PC-3 (cell line): ENCODE measurements at regions not wholly inside any gene's neighbourhood (a gene's known extent, or its start where the extent isn't known, plus 50 kb on each side); places are given as distances from the start of the nearest gene placed in this dataset.

Source experiments
- ATAC-seq: fragments of 200-7000 bp; cut with Tn5 transposase; 2 replicates; pipeline ENCODE4 v1.9.1; 2020; ENCODE audit warnings: mild to moderate bottlenecking, moderate library complexity
- BruUV-seq: library from RNA; stranded (reverse); fragments of 400-500 nt; replicated peaks from 2 replicates; lab custom pipeline; 2021; lab: Mats Ljungman, UMichigan
- CTCF ChIA-PET: fragments of 300-600 bp; sonication (Branson Sonifier 250); formaldehyde crosslinking; loops from one replicate; lab custom pipeline; 2022; ENCODE audit warnings: antibody characterized with exemption; lab: Charles Lee
- POLR2A ChIA-PET: fragments of 300-600 bp; sonication (Branson Sonifier 250); formaldehyde crosslinking; loops from one replicate; lab custom pipeline; 2022; ENCODE audit warnings: antibody characterized with exemption; ENCODE audit not compliant: unreplicated experiment; lab: Charles Lee
- DNase-seq: peaks from one replicate; pipeline ENCODE4 v3.0.0-alpha.2; 2015
- H2AFZ ChIP-seq: fragments of 300-600 bp; sonication (generic); 2 replicates; pipeline ENCODE4 v1.6.0; 2016; ENCODE audit warnings: antibody characterized with exemption, low read length
- H3F3A ChIP-seq: fragments of 300-600 bp; sonication (generic); one replicate; pipeline ENCODE4 v1.6.0; 2017; ENCODE audit warnings: antibody characterized with exemption, low read length, control low read depth, mild to moderate bottlenecking; ENCODE audit not compliant: unreplicated experiment
- H3K27ac ChIP-seq: fragments of 300-600 bp; sonication (generic); 2 replicates; pipeline ENCODE4 v1.5.1; 2016; ENCODE audit warnings: mild to moderate bottlenecking, low read length
- H3K27me3 ChIP-seq: fragments of 300-600 bp; sonication (generic); 2 replicates; pipeline ENCODE4 v1.6.1; 2016; ENCODE audit warnings: low read length, mixed read lengths
- H3K36me3 ChIP-seq: fragments of 300-600 bp; sonication (generic); 2 replicates; pipeline ENCODE4 v1.6.1; 2016; ENCODE audit warnings: low read depth, mixed run types, low read length, mixed read lengths
- H3K4me1 ChIP-seq: fragments of 300-600 bp; sonication (generic); 2 replicates; pipeline ENCODE4 v1.5.1; 2016; ENCODE audit warnings: low read length; ENCODE audit not compliant: insufficient read depth
- H3K4me2 ChIP-seq: fragments of 300-600 bp; sonication (generic); 2 replicates; pipeline ENCODE4 v1.6.0; 2016; ENCODE audit warnings: low read length
- H3K4me3 ChIP-seq: fragments of 300-600 bp; sonication (generic); 2 replicates; pipeline ENCODE4 v1.5.1; 2016; ENCODE audit warnings: mild to moderate bottlenecking, low read length, mixed read lengths
- H3K79me2 ChIP-seq: fragments of 300-600 bp; sonication (generic); 2 replicates; pipeline ENCODE4 v1.6.1; 2017; ENCODE audit warnings: low read length, mixed read lengths
- H3K9ac ChIP-seq: fragments of 300-600 bp; sonication (generic); 2 replicates; pipeline ENCODE4 v1.6.0; 2016; ENCODE audit warnings: mild to moderate bottlenecking, low read length
- H3K9me2 ChIP-seq: fragments of 300-600 bp; sonication (generic); replicated peaks from 2 replicates; pipeline ENCODE4 v1.6.1; 2016; ENCODE audit warnings: mixed run types, low read length, mixed read lengths
- H3K9me3 ChIP-seq: fragments of 300-600 bp; sonication (generic); 2 replicates; pipeline ENCODE4 v1.6.1; 2016; ENCODE audit warnings: low read length, mixed read lengths
- H4K20me1 ChIP-seq: fragments of 300-600 bp; sonication (generic); 2 replicates; pipeline ENCODE4 v1.6.1; 2016; ENCODE audit warnings: low read length, mixed read lengths
- EZH2 ChIP-seq: fragments of 300-600 bp; sonication (generic); IDR thresholded peaks from one replicate; pipeline ENCODE4 v1.6.1; 2017; ENCODE audit warnings: antibody characterized with exemption, mild to moderate bottlenecking, low read length; ENCODE audit not compliant: unreplicated experiment
- EZH2phosphoT487 ChIP-seq: fragments of 300-600 bp; sonication (generic); IDR thresholded peaks from 2 replicates; pipeline ENCODE4 v1.6.1; 2018; ENCODE audit warnings: mild to moderate bottlenecking, antibody characterized with exemption, low read length, borderline replicate concordance
- intact Hi-C: fragments of 100-400 bp; cut with micrococcal nuclease; formaldehyde crosslinking; loops from 2 replicates; pipeline ENCODE4 v1.9.0; 2023
- TF ChIP-seq, protein P1 (sequence below): fragments of 300-600 bp; sonication (generic); conservative IDR thresholded peaks from 2 replicates; pipeline ENCODE4 v1.5.1; 2017; ENCODE audit warnings: antibody characterized with exemption, low read depth, mild to moderate bottlenecking, low read length

DNA sequence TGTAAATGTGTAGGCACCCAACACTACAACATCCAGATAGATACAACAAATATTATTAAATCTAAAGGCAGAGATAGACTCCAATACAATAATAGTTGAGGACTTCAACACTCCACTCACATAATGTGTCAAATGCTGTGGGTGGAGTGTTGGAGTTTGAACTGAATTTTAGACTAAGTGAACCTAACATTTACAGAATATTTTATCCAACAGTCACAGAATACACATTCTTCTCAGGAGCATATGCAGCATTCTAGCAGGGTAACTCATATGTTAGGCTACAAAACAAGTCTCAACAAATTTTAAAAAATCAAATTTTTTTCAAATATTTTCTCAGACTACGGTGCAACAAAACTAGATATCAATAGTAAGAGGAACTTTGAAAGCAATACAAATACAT, 648.7 kb upstream of the CDH18 start:
- no peak for TF ChIP-seq EZH2phosphoT487
- TF ChIP-seq, protein P1, sequence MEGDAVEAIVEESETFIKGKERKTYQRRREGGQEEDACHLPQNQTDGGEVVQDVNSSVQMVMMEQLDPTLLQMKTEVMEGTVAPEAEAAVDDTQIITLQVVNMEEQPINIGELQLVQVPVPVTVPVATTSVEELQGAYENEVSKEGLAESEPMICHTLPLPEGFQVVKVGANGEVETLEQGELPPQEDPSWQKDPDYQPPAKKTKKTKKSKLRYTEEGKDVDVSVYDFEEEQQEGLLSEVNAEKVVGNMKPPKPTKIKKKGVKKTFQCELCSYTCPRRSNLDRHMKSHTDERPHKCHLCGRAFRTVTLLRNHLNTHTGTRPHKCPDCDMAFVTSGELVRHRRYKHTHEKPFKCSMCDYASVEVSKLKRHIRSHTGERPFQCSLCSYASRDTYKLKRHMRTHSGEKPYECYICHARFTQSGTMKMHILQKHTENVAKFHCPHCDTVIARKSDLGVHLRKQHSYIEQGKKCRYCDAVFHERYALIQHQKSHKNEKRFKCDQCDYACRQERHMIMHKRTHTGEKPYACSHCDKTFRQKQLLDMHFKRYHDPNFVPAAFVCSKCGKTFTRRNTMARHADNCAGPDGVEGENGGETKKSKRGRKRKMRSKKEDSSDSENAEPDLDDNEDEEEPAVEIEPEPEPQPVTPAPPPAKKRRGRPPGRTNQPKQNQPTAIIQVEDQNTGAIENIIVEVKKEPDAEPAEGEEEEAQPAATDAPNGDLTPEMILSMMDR, result no peak
- no peak for TF ChIP-seq EZH2

DNA sequence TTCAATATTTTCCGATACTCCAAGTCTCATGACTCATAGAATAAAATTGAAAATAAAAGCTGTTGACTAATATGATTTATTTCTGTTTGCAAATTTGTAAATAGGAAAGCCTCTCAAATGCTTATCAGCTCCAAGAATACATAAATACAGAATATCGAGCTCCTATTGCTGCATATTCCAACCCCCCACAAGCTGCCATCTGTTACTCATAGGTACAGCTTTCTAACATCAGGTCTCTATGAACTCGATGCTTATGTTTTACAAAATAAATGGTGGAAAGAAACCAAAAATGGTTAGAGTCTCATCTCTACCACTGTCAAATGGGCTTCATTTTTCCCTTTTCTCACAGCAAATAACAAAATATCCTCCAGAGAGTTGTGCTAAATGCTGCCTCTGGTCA, 631.6 kb upstream of the CDH18 start:
- Histone ChIP-seq H3K4me2 (no peak overlapping the region), H3F3A (no peaks in the 10 kb centered on the region), H3K36me3 (no peaks in the 10 kb centered on the region), H4K20me1 (no peaks in the 10 kb centered on the region), H3K9ac (no peak overlapping the region), H3K4me1 (no peaks in the 10 kb centered on the region), H3K27ac (no peak overlapping the region), H3K9me2 (no peaks in the 10 kb centered on the region), H3K4me3 (no peak overlapping the region), H3K27me3 (no peaks in the 10 kb centered on the region), H3K9me3 (no peaks in the 10 kb centered on the region), H3K79me2 (no peaks in the 10 kb centered on the region), H2AFZ (no peak overlapping the region)
- no TSS peak for BruUV-seq
- intact Hi-C loops, result no loop called here
- TF ChIP-seq EZH2, result no peak
- TF ChIP-seq, protein P1, result no peak
- no peak for TF ChIP-seq EZH2phosphoT487
- DNase-seq (no peak), ATAC-seq (no peak)
- POLR2A ChIA-PET, result no interaction called here
- CTCF ChIA-PET, result no interaction called here

More for the DNA sequence above, 648.7 kb upstream of the CDH18 start:
- intact Hi-C loops, result no loop called here
- Histone ChIP-seq H3K9me3 (no peaks in the 10 kb centered on the region), H3K4me1 (no peaks in the 10 kb centered on the region), H3K27me3 (no peaks in the 10 kb centered on the region), H3K9ac (no peak overlapping the region), H3K36me3 (no peaks in the 10 kb centered on the region), H3K79me2 (no peaks in the 10 kb centered on the region), H3K9me2 (no peaks in the 10 kb centered on the region), H2AFZ (no peak overlapping the region), H3K4me3 (no peak overlapping the region), H3K4me2 (no peak overlapping the region; the same call in 1 of the 2 replicates), H3F3A (no peaks in the 10 kb centered on the region), H4K20me1 (no peaks in the 10 kb centered on the region), H3K27ac (no peak overlapping the region)
- ChIA-PET POLR2A (no interaction called here), CTCF (no interaction called here)
- no TSS peak for BruUV-seq
- DNase-seq (no peak), ATAC-seq (no peak)

DNA sequence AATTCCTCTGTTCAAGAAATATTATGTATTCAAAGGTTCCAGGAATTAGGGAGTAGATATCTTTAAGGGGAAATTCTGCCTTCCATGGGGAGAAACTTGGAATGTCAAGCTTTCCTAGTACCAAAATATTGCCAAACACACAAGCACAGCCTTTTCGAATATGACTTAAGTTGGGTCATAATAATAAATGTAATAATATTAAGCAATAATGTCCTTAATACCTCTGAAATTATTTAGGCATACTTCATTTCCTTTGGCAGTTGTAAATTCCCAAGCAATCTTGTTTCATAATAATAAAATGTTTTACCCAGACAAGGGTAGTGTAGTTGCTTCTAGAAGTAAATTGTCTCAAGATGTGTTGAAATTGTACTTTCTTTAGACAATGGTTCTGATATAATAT, 630.3 kb upstream of the CDH18 start:
- no peaks in the 10 kb centered on the region for H3K4me1 ChIP-seq
- no peak overlapping the region for H3K27ac ChIP-seq
- DNase-seq (no peak), ATAC-seq (no peak)
- ChIA-PET POLR2A (no interaction called here), CTCF (no interaction called here)
- H3K36me3 ChIP-seq, result no peaks in the 10 kb centered on the region
- H3K9ac ChIP-seq, result no peak overlapping the region
- no peaks in the 10 kb centered on the region for H3F3A ChIP-seq
- H3K4me2 ChIP-seq, result no peak overlapping the region
- H3K27me3 ChIP-seq, result no peaks in the 10 kb centered on the region
- no peaks in the 10 kb centered on the region for H3K9me3 ChIP-seq
- H3K79me2 ChIP-seq, result no peaks in the 10 kb centered on the region
- TF ChIP-seq, protein P1, result no peak
- TF ChIP-seq EZH2, result no peak
- no peak for TF ChIP-seq EZH2phosphoT487
- H4K20me1 ChIP-seq, result no peaks in the 10 kb centered on the region
- intact Hi-C loops, result no loop called here
- H3K4me3 ChIP-seq, result no peak overlapping the region
- BruUV-seq, result no TSS peak
- H2AFZ ChIP-seq, result no peak overlapping the region
- H3K9me2 ChIP-seq, result no peaks in the 10 kb centered on the region
